ENCODE measurements at regions not wholly inside any gene's neighbourhood (a gene's known extent, or its start where the extent isn't known, plus 50 kb on each side); places are given as distances from the start of the nearest gene placed in this dataset.

GRCh38 chr3:193911784-193912340 is 224.1 kb upstream of the HES1 start:
- Histone ChIP-seq H3K27ac (no peak overlapping the region), H3K27me3 (no peaks in the 10 kb centered on the region), H3K36me3 (no peaks in the 10 kb centered on the region), H3K4me3 (no peak overlapping the region), H3K4me1 (no peaks in the 10 kb centered on the region), H3K9me3 (no peaks in the 10 kb centered on the region)
- intact Hi-C loops (cut with DNase I): no loop called here
- DNase-seq (ENCODE audit: extremely low spot score in 2 of 2): peak in 1 of 2 donors; percentile 52
- TF ChIP-seq POLR2A (IDR thresholded peaks at IDR 0.05): no peak

GRCh38 chr3:193912621-193913178 is 223.2 kb upstream of the HES1 start:
- peak; percentile 44 to 85 for DNase-seq (ENCODE audit: extremely low spot score in 2 of 2)
- no peak for TF ChIP-seq CTCF (IDR thresholded peaks at IDR 0.05)
- no peak for TF ChIP-seq POLR2AphosphoS5 (IDR thresholded peaks at IDR 0.05; ENCODE audit: insufficient read depth in 1 of 2, low read depth in 1 of 2)
- no peak for TF ChIP-seq POLR2A (IDR thresholded peaks at IDR 0.05)
- Histone ChIP-seq H3K27ac (no peak overlapping the region), H3K4me1 (no peaks in the 10 kb centered on the region), H3K36me3 (no peaks in the 10 kb centered on the region), H3K27me3 (no peaks in the 10 kb centered on the region), H3K4me3 (no peak overlapping the region), H3K9me3 (no peaks in the 10 kb centered on the region)
- intact Hi-C loops (cut with DNase I): no loop called here

GRCh38 chr3:193914602-193915001 is 221.3 kb upstream of the HES1 start:
- H3K27me3 ChIP-seq: no peaks in the 10 kb centered on the region
- intact Hi-C loops (cut with DNase I): no loop called here
- H3K27ac ChIP-seq: no peak overlapping the region
- H3K9me3 ChIP-seq: no peaks in the 10 kb centered on the region
- no peaks in the 10 kb centered on the region for H3K4me1 ChIP-seq
- TF ChIP-seq POLR2A (IDR thresholded peaks at IDR 0.05) (no peak), CTCF (IDR thresholded peaks at IDR 0.05) (no peak), POLR2AphosphoS5 (IDR thresholded peaks at IDR 0.05; ENCODE audit: insufficient read depth in 1 of 2, low read depth in 1 of 2) (no peak)
- no peak for DNase-seq (ENCODE audit: extremely low spot score in 2 of 2)
- no peak overlapping the region for H3K4me3 ChIP-seq
- no peaks in the 10 kb centered on the region for H3K36me3 ChIP-seq

GRCh38 chr3:193915099-193915498 is 220.8 kb upstream of the HES1 start:
- TF ChIP-seq POLR2A (IDR thresholded peaks at IDR 0.05) (no peak), CTCF (IDR thresholded peaks at IDR 0.05) (no peak), POLR2AphosphoS5 (IDR thresholded peaks at IDR 0.05; ENCODE audit: insufficient read depth in 1 of 2, low read depth in 1 of 2) (no peak)
- no peaks in the 10 kb centered on the region for H3K4me1 ChIP-seq
- no peaks in the 10 kb centered on the region for H3K9me3 ChIP-seq
- H3K27ac ChIP-seq: no peak overlapping the region
- no peak overlapping the region for H3K4me3 ChIP-seq
- DNase-seq (ENCODE audit: extremely low spot score in 2 of 2): no peak
- intact Hi-C loops (cut with DNase I): no loop called here
- H3K36me3 ChIP-seq: no peaks in the 10 kb centered on the region
- H3K27me3 ChIP-seq: no peaks in the 10 kb centered on the region

- peak; percentile 11 to 28 for DNase-seq (ENCODE audit: extremely low spot score in 2 of 2)
- Histone ChIP-seq H3K4me3 (no peak overlapping the region), H3K9me3 (no peaks in the 10 kb centered on the region), H3K36me3 (no peaks in the 10 kb centered on the region), H3K4me1 (no peaks in the 10 kb centered on the region), H3K27me3 (no peaks in the 10 kb centered on the region), H3K27ac (no peak overlapping the region)
- no peak for TF ChIP-seq POLR2A (IDR thresholded peaks at IDR 0.05)
- no peak for TF ChIP-seq CTCF (IDR thresholded peaks at IDR 0.05)
- TF ChIP-seq POLR2AphosphoS5 (IDR thresholded peaks at IDR 0.05; ENCODE audit: insufficient read depth in 1 of 2, low read depth in 1 of 2): no peak
- intact Hi-C loops (cut with DNase I): no loop called here
These were observed 220.3 kb upstream of the HES1 start for GRCh38 chr3:193915613-193916012.
